Central memory CD8-positive, alpha-beta T cell (primary cell): ENCODE measurements at regions not wholly inside any gene's neighbourhood (a gene's known extent, or its start where the extent isn't known, plus 50 kb on each side); places are given as distances from the start of the nearest gene placed in this dataset.

Experiments
- ATAC-seq: fragments of 150-1000 bp; cut with Tn5 transposase; replicated peaks from 2 replicates; pipeline ENCODE4 v1.10.0; 2022; ENCODE audit warnings: mild to moderate bottlenecking, moderate FRiP score, moderate number of reproducible peaks; ENCODE audit not compliant: poor library complexity, severe bottlenecking; ENCODE audit errors: extremely low read depth
- DNase-seq, 2 donors: peaks; one replicate each; pipeline ENCODE4 v3.0.0; 2021; ENCODE audit warnings: low spot score in 2 of 2
- H3K27ac Mint-ChIP-seq: one replicate; pipeline ENCODE4 v1.8.0; 2022; ENCODE audit warnings: low read depth, mild to moderate bottlenecking, moderate library complexity, mixed read lengths
- H3K27me3 Mint-ChIP-seq: one replicate; pipeline ENCODE4 v1.8.0; 2022; ENCODE audit warnings: mixed read lengths
- H3K36me3 Mint-ChIP-seq: one replicate; pipeline ENCODE4 v1.8.0; 2022; ENCODE audit warnings: mild to moderate bottlenecking, moderate library complexity, mixed read lengths; ENCODE audit not compliant: insufficient read depth
- H3K4me1 Mint-ChIP-seq: one replicate; pipeline ENCODE4 v1.8.0; 2022; ENCODE audit warnings: mixed read lengths
- H3K4me3 Mint-ChIP-seq: one replicate; pipeline ENCODE4 v1.8.0; 2022; ENCODE audit warnings: mild to moderate bottlenecking, moderate library complexity, mixed read lengths
- H3K9me3 Mint-ChIP-seq: one replicate; pipeline ENCODE4 v1.8.0; 2022; ENCODE audit warnings: mixed read lengths

DNA sequence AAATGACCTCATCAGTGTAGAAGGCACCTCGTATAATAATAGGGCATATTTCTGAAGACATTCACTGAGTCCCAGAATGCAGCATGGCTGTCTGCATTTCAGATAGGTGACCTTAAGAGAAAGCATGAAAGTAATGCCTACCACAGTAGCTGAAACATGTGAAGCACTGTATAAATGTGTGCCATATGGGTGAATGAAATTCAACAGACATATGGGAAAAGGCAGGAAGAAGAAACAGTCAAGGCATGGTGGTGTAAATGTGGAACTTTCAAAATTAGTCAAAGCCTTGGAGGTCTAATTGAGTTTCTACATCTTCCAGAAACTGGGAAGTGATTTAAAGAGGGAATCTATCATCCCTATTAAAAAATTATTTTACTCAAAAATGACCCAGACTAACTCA, 698.2 kb upstream of the GOT2 start:
- H3K27me3 Mint-ChIP-seq, result no peaks in the 10 kb centered on the region
- H3K27ac Mint-ChIP-seq, result no peak overlapping the region
- no peaks in the 10 kb centered on the region for H3K36me3 Mint-ChIP-seq
- no peak overlapping the region for H3K4me3 Mint-ChIP-seq
- peaks cover 11% of the 10 kb centered on the region for H3K9me3 Mint-ChIP-seq
- DNase-seq (no peak), ATAC-seq (no peak)
- H3K4me1 Mint-ChIP-seq, result no peaks in the 10 kb centered on the region

DNA sequence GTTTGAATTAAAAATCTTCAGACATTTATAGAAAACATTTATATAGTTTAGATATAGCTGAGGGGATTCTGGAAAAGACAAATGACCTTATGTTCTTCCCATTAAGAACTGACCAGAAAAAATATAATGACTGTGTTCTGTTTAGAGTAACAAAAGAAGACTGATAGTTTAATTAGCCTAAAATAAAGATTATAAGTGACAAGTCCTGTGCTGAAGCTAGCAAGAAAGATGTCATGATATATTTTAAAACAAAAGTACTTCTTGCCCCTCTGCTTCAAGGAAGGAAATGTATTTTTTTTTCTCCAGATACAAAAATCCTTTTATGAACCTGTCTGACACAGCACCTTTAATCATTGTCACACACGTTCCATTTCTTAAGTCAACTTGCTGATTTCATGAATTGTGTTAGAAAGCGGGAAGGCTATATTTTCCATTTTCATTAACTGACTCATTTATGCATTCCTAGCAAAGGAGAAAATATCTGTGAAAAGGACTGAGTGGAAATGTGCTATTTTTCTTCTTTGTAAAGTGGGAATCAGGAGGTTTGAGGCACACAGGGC, 690.7 kb upstream of the GOT2 start:
- H3K9me3 Mint-ChIP-seq, result peaks cover 6% of the 10 kb centered on the region
- no peak for ATAC-seq
- H3K4me3 Mint-ChIP-seq, result no peak overlapping the region
- no peak overlapping the region for H3K27ac Mint-ChIP-seq
- DNase-seq, result no peak
- no peaks in the 10 kb centered on the region for H3K36me3 Mint-ChIP-seq
- H3K27me3 Mint-ChIP-seq, result no peaks in the 10 kb centered on the region
- no peaks in the 10 kb centered on the region for H3K4me1 Mint-ChIP-seq

- H3K4me1 Mint-ChIP-seq, result no peaks in the 10 kb centered on the region
- DNase-seq, result no peak
- H3K27me3 Mint-ChIP-seq, result no peaks in the 10 kb centered on the region
- H3K4me3 Mint-ChIP-seq, result no peak overlapping the region
- no peak overlapping the region for H3K27ac Mint-ChIP-seq
- peaks cover 2% of the 10 kb centered on the region for H3K36me3 Mint-ChIP-seq
- H3K9me3 Mint-ChIP-seq, result peaks cover 11% of the 10 kb centered on the region
- no peak for ATAC-seq
These were observed 678.1 kb upstream of the GOT2 start for GRCh38 chr16:59411961-59412841.

GRCh38 chr16:59410451-59410850, 676.3 kb upstream of the GOT2 start:
- DNase-seq (no peak), ATAC-seq (no peak)
- no peak overlapping the region for H3K4me3 Mint-ChIP-seq
- no peak overlapping the region for H3K27ac Mint-ChIP-seq
- H3K4me1 Mint-ChIP-seq, result no peaks in the 10 kb centered on the region
- H3K27me3 Mint-ChIP-seq, result no peaks in the 10 kb centered on the region
- peaks cover 2% of the 10 kb centered on the region for H3K36me3 Mint-ChIP-seq
- peaks cover 11% of the 10 kb centered on the region for H3K9me3 Mint-ChIP-seq

GRCh38 chr16:59405802-59406201, 671.7 kb upstream of the GOT2 start:
- H3K27ac Mint-ChIP-seq, result no peak overlapping the region
- H3K27me3 Mint-ChIP-seq, result no peaks in the 10 kb centered on the region
- peaks cover 2% of the 10 kb centered on the region for H3K36me3 Mint-ChIP-seq

DNA sequence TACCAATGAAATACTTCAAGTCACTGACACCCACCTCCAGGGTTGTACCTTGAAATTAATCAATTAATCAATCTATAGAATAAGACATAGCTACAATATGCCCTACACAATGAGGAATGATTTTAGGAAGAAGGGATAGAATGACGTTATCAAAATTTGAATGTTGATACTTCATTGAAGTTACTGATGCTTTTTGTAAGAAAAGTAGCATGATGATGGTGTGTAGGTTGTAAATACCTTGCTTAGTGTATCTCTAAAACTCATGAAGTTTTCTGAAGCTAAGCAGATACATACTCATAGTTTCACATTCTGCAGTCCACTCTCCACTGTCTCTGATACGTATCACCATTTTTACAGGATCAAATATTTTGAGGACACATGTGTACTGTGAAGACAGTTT, 670.4 kb upstream of the GOT2 start:
- H3K4me3 Mint-ChIP-seq, result no peak overlapping the region
- H3K27me3 Mint-ChIP-seq, result no peaks in the 10 kb centered on the region
- H3K9me3 Mint-ChIP-seq, result peaks cover 8% of the 10 kb centered on the region
- H3K36me3 Mint-ChIP-seq, result peaks cover 2% of the 10 kb centered on the region
- DNase-seq (no peak), ATAC-seq (no peak)
- no peaks in the 10 kb centered on the region for H3K4me1 Mint-ChIP-seq
- H3K27ac Mint-ChIP-seq, result no peak overlapping the region

More at GRCh38 chr16:59405802-59406201, 671.7 kb upstream of the GOT2 start:
- H3K4me1 Mint-ChIP-seq, result no peaks in the 10 kb centered on the region
- H3K4me3 Mint-ChIP-seq, result no peak overlapping the region
- DNase-seq (no peak), ATAC-seq (no peak)
- H3K9me3 Mint-ChIP-seq, result peaks cover 11% of the 10 kb centered on the region

- H3K36me3 Mint-ChIP-seq, result no peaks in the 10 kb centered on the region
- H3K27me3 Mint-ChIP-seq, result no peaks in the 10 kb centered on the region
- DNase-seq (no peak), ATAC-seq (no peak)
- no peaks in the 10 kb centered on the region for H3K4me1 Mint-ChIP-seq
- H3K9me3 Mint-ChIP-seq, result peaks cover 23% of the 10 kb centered on the region
- no peak overlapping the region for H3K4me3 Mint-ChIP-seq
- H3K27ac Mint-ChIP-seq, result no peak overlapping the region
These were observed 666.7 kb upstream of the GOT2 start for GRCh38 chr16:59400830-59401229.

DNA sequence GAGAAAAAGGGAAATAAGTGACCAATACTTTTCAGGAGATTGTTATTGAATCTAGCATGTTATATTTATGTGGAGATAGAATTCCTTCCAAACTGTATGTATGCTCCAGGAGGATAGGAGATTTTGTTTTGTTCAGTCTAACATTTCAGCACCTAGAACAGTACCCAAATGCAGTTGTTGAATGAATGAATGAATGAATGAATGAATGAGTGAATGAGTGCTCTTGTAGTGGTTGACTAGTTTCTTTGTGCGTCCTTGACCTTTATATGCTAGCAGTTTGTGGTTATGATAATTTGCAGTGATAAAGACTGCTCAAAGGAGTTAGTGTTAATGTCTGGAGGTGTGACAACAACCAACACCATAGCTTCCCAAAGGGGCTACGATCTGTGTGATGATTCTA, 663.5 kb upstream of the GOT2 start:
- H3K36me3 Mint-ChIP-seq, result no peaks in the 10 kb centered on the region
- H3K27ac Mint-ChIP-seq, result no peak overlapping the region
- no peak for DNase-seq
- no peaks in the 10 kb centered on the region for H3K27me3 Mint-ChIP-seq
- ATAC-seq, result no peak
- H3K9me3 Mint-ChIP-seq, result peaks cover 23% of the 10 kb centered on the region
- no peaks in the 10 kb centered on the region for H3K4me1 Mint-ChIP-seq
- no peak overlapping the region for H3K4me3 Mint-ChIP-seq

- H3K27ac Mint-ChIP-seq, result no peak overlapping the region
- no peaks in the 10 kb centered on the region for H3K36me3 Mint-ChIP-seq
- ATAC-seq (no peak), DNase-seq (no peak)
- no peak overlapping the region for H3K4me3 Mint-ChIP-seq
- H3K27me3 Mint-ChIP-seq, result no peaks in the 10 kb centered on the region
- H3K9me3 Mint-ChIP-seq, result peaks cover 29% of the 10 kb centered on the region
- no peaks in the 10 kb centered on the region for H3K4me1 Mint-ChIP-seq
These were observed 660.4 kb upstream of the GOT2 start for GRCh38 chr16:59394526-59394925.

- ATAC-seq, result no peak
- no peaks in the 10 kb centered on the region for H3K4me1 Mint-ChIP-seq
These were observed 658.8 kb upstream of the GOT2 start for GRCh38 chr16:59392911-59393310.

DNA sequence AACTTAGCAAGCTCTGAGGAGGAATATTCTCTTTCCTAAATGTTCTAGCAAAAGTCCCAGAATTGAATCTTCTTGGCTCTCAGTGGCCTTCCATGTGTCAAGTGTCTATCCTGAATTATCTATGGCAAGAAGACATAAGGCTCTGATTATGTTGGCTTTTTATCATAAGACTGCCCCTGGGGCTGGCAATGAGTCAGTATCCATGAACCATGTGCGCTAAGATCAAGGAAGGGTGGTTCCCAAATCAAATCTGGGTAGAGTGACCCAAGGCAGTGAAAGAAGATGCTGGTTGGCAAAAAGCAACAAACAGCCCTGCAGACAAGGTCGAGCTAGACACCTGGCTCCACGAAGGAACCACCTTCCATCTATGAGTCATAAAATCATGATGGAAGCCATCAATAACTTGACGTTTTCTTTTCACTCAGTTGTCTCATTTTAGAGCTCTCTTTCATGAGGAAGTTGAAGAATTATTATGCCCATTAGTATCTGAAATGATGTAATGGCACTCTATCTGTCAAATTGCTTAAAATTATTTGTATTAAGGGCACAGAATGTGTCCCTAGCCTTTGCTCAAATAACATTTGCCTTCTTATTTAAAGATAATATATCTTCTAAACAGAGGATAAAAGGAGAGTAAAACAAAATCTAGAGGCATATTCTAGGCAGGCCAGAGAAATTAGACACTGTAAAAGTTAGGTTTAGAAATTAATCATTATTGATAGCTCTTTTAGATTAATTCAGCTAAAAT, 657.7 kb upstream of the GOT2 start:
- H3K27me3 Mint-ChIP-seq, result no peaks in the 10 kb centered on the region
- H3K27ac Mint-ChIP-seq, result no peak overlapping the region
- no peaks in the 10 kb centered on the region for H3K4me1 Mint-ChIP-seq
- no peaks in the 10 kb centered on the region for H3K36me3 Mint-ChIP-seq
- ATAC-seq, result no peak
- H3K9me3 Mint-ChIP-seq, result peaks cover 24% of the 10 kb centered on the region
- no peak overlapping the region for H3K4me3 Mint-ChIP-seq
- no peak for DNase-seq

More at GRCh38 chr16:59392911-59393310, 658.8 kb upstream of the GOT2 start:
- Mint-ChIP-seq H3K36me3 (no peaks in the 10 kb centered on the region), H3K9me3 (peaks cover 35% of the 10 kb centered on the region), H3K27ac (no peak overlapping the region), H3K27me3 (no peaks in the 10 kb centered on the region), H3K4me3 (no peak overlapping the region)
- DNase-seq, result no peak

DNA sequence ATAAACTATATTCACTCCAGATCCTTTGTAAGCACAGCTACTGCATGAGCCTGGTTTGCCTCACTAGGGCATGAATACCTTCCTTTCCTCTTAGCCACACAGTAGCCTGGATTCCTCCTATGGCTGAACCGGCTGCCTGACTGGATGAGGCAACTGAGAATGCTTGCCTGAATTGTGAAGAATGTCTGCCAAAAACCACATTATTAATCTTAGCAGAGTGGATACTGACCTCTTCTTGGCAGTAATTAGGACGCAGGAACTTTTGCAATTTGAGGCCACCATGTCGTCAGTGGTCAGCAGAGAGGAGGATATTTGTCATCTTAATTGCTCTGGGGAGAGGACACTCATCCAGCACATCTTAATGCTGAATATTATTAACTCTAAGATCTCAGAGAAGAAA, 651.8 kb upstream of the GOT2 start:
- H3K27ac Mint-ChIP-seq, result no peak overlapping the region
- peaks cover 17% of the 10 kb centered on the region for H3K9me3 Mint-ChIP-seq
- no peaks in the 10 kb centered on the region for H3K4me1 Mint-ChIP-seq
- no peak for ATAC-seq
- H3K36me3 Mint-ChIP-seq, result no peaks in the 10 kb centered on the region
- H3K27me3 Mint-ChIP-seq, result no peaks in the 10 kb centered on the region
- no peak for DNase-seq
- no peak overlapping the region for H3K4me3 Mint-ChIP-seq

- no peak overlapping the region for H3K4me3 Mint-ChIP-seq
- ATAC-seq (no peak), DNase-seq (no peak)
- H3K27me3 Mint-ChIP-seq, result no peaks in the 10 kb centered on the region
- peaks cover 12% of the 10 kb centered on the region for H3K9me3 Mint-ChIP-seq
- H3K36me3 Mint-ChIP-seq, result no peaks in the 10 kb centered on the region
- H3K4me1 Mint-ChIP-seq, result no peaks in the 10 kb centered on the region
- H3K27ac Mint-ChIP-seq, result no peak overlapping the region
These were observed 651.4 kb upstream of the GOT2 start for GRCh38 chr16:59385491-59385890.
